ENCODE measurements at regions not wholly inside any gene's neighbourhood (a gene's known extent, or its start where the extent isn't known, plus 50 kb on each side); places are given as distances from the start of the nearest gene placed in this dataset.

DNA sequence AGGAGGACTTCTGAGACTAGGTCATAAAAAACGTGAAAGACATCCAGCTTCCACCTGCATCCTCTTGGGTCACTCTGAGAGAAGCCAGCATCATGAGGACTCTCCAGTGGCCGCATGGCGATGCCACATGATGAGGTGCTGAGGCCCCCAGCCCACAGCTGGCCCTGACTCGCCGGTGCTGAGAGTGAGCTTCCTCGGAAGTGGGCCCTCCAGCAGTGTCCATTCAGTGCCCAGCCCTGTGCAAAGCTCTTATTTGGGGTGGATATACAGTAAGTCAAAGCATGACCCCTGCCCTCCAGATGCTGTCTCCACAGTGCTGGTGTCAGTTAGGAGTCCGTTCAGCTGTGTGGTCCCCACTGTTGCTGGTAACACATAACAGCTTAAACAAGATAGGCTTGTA lies 93.6 kb upstream of the CHST15 start:
- H3K79me2 ChIP-seq: no peaks in the 10 kb centered on the region
- no peak for DNase-seq (ENCODE audit: low spot score)
- no peaks in the 10 kb centered on the region for H3K4me1 ChIP-seq (ENCODE audit: insufficient read depth)
- 93% methylated on average over 7 of the region's 7 CpGs for WGBS (ENCODE audit: low lambda C conversion rate, missing lambda C conversion rate)
- H3K4me2 ChIP-seq: no peak overlapping the region
- H3K4me3 ChIP-seq: no peak overlapping the region
- H3K36me3 ChIP-seq (replicated peaks; ENCODE audit: insufficient read depth, low read depth): no peaks in the 10 kb centered on the region
- no peak for TF ChIP-seq EZH2 (IDR thresholded peaks at IDR 0.05; ENCODE audit: borderline replicate concordance)
- TF ChIP-seq EZH2phosphoT487 (IDR thresholded peaks at IDR 0.05; ENCODE audit: low read depth, severe bottlenecking, unreplicated experiment): no peak
- peaks cover 6% of the 10 kb centered on the region for H3K27me3 ChIP-seq
- H2AFZ ChIP-seq: no peak overlapping the region
- H3K9me2 ChIP-seq (replicated peaks; ENCODE audit: insufficient read depth): no peaks in the 10 kb centered on the region
- no peak overlapping the region for H3K27ac ChIP-seq
- no peaks in the 10 kb centered on the region for H4K20me1 ChIP-seq (ENCODE audit: insufficient read depth, poor library complexity, severe bottlenecking)
- H3K9me3 ChIP-seq (ENCODE audit: low read depth): no peaks in the 10 kb centered on the region

- 63% methylated on average over 8 of the region's 8 CpGs for WGBS (ENCODE audit: low lambda C conversion rate, missing lambda C conversion rate)
- H3K4me3 ChIP-seq: no peak overlapping the region
- no peaks in the 10 kb centered on the region for H3K9me3 ChIP-seq (ENCODE audit: low read depth)
- no peak overlapping the region for H2AFZ ChIP-seq
- no peak for TF ChIP-seq EZH2phosphoT487 (IDR thresholded peaks at IDR 0.05; ENCODE audit: low read depth, severe bottlenecking, unreplicated experiment)
- TF ChIP-seq EZH2 (IDR thresholded peaks at IDR 0.05; ENCODE audit: borderline replicate concordance): no peak
- TF ChIP-seq, protein P1, sequence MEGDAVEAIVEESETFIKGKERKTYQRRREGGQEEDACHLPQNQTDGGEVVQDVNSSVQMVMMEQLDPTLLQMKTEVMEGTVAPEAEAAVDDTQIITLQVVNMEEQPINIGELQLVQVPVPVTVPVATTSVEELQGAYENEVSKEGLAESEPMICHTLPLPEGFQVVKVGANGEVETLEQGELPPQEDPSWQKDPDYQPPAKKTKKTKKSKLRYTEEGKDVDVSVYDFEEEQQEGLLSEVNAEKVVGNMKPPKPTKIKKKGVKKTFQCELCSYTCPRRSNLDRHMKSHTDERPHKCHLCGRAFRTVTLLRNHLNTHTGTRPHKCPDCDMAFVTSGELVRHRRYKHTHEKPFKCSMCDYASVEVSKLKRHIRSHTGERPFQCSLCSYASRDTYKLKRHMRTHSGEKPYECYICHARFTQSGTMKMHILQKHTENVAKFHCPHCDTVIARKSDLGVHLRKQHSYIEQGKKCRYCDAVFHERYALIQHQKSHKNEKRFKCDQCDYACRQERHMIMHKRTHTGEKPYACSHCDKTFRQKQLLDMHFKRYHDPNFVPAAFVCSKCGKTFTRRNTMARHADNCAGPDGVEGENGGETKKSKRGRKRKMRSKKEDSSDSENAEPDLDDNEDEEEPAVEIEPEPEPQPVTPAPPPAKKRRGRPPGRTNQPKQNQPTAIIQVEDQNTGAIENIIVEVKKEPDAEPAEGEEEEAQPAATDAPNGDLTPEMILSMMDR (IDR thresholded peaks at IDR 0.05; ENCODE audit: poor library complexity): no peak
- no peaks in the 10 kb centered on the region for H3K9me2 ChIP-seq (replicated peaks; ENCODE audit: insufficient read depth)
- H3K36me3 ChIP-seq (replicated peaks; ENCODE audit: insufficient read depth, low read depth): no peaks in the 10 kb centered on the region
- H4K20me1 ChIP-seq (ENCODE audit: insufficient read depth, poor library complexity, severe bottlenecking): no peaks in the 10 kb centered on the region
- DNase-seq (ENCODE audit: low spot score): no peak
- H3K27ac ChIP-seq: no peak overlapping the region
- no peaks in the 10 kb centered on the region for H3K27me3 ChIP-seq
- H3K79me2 ChIP-seq: no peaks in the 10 kb centered on the region
- no peak overlapping the region for H3K4me2 ChIP-seq
- no peaks in the 10 kb centered on the region for H3K4me1 ChIP-seq (ENCODE audit: insufficient read depth)
These were observed 91.7 kb upstream of the CHST15 start for GRCh38 chr10:124185084-124185483.

- Histone ChIP-seq H3K27me3 (no peaks in the 10 kb centered on the region), H3K27ac (no peak overlapping the region), H3K9me2 (replicated peaks; ENCODE audit: insufficient read depth) (no peaks in the 10 kb centered on the region), H3K4me1 (ENCODE audit: insufficient read depth) (no peaks in the 10 kb centered on the region), H3K36me3 (replicated peaks; ENCODE audit: insufficient read depth, low read depth) (no peaks in the 10 kb centered on the region), H4K20me1 (ENCODE audit: insufficient read depth, poor library complexity, severe bottlenecking) (no peaks in the 10 kb centered on the region), H3K79me2 (no peaks in the 10 kb centered on the region), H2AFZ (no peak overlapping the region), H3K9me3 (ENCODE audit: low read depth) (no peaks in the 10 kb centered on the region), H3K4me2 (no peak overlapping the region), H3K4me3 (no peak overlapping the region)
- DNase-seq (ENCODE audit: low spot score): no peak
- WGBS (ENCODE audit: low lambda C conversion rate, missing lambda C conversion rate): 99% methylated on average over 3 of the region's 3 CpGs
- no peak for TF ChIP-seq EZH2 (IDR thresholded peaks at IDR 0.05; ENCODE audit: borderline replicate concordance)
These were observed 90.9 kb upstream of the CHST15 start for GRCh38 chr10:124184208-124184830.

- no peaks in the 10 kb centered on the region for H4K20me1 ChIP-seq (ENCODE audit: insufficient read depth, poor library complexity, severe bottlenecking)
- no peak overlapping the region for H3K4me2 ChIP-seq
- H3K4me1 ChIP-seq (ENCODE audit: insufficient read depth): no peaks in the 10 kb centered on the region
- H2AFZ ChIP-seq: no peak overlapping the region
- H3K36me3 ChIP-seq (replicated peaks; ENCODE audit: insufficient read depth, low read depth): no peaks in the 10 kb centered on the region
- no peak overlapping the region for H3K27ac ChIP-seq
- no peak for TF ChIP-seq EZH2phosphoT487 (IDR thresholded peaks at IDR 0.05; ENCODE audit: low read depth, severe bottlenecking, unreplicated experiment)
- TF ChIP-seq, protein P1 (IDR thresholded peaks at IDR 0.05; ENCODE audit: poor library complexity): no peak
- no peak for DNase-seq (ENCODE audit: low spot score)
- no peaks in the 10 kb centered on the region for H3K79me2 ChIP-seq
- no peaks in the 10 kb centered on the region for H3K9me3 ChIP-seq (ENCODE audit: low read depth)
- WGBS (ENCODE audit: low lambda C conversion rate, missing lambda C conversion rate): 97% methylated on average over 7 of the region's 7 CpGs
- H3K9me2 ChIP-seq (replicated peaks; ENCODE audit: insufficient read depth): no peaks in the 10 kb centered on the region
- H3K4me3 ChIP-seq: no peak overlapping the region
- no peaks in the 10 kb centered on the region for H3K27me3 ChIP-seq
These were observed 90.2 kb upstream of the CHST15 start for GRCh38 chr10:124183617-124184016.
